ENCODE measurements at regions not wholly inside any gene's neighbourhood (a gene's known extent, or its start where the extent isn't known, plus 50 kb on each side); places are given as distances from the start of the nearest gene placed in this dataset.
"Not testable (repeated sequence)": the region's sequence is repeated elsewhere in the genome, so short reads cannot be mapped to it uniquely, and the experiment has no call there.

DNA sequence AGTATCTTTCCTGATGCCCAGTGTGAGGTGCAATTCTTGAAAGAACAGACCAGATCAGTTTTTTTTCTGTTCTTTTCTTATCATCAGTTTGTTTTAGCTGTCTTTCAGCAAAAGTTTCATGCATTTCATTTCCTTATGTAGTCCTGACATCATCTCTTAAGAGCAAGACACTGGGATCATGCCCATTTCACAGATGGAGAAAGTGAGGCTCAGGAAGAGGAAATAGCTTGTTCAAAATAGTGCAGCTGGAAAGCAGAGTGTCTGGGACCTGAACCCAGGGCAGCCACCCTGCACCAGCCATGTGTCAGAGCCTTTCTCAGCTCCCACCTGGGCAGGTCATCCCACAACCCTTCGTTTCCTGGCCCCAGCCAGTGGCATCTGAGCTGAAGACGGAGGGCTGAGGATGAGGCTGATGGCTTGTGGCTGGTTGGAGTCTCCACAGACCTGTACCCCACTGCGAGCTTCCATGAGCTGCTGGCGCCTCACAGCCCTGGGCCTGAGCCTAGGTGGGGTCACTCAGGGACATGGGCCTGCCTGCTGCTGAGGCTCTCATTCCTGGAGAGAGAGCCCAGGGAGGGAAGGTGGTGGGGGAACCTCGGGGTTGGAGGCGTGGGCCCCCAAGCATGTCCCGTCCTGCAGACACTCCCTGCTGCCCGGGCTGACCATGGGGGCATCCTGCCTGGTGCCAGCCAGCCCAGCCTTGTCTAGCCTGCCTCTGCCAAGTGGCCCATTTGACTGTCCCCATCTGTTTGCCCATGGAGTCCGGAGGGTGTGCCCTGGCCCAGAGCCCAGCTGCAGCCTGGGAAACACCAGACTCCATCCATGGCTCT is 61.8 kb downstream of the SMIM38 start:
- DNase-seq (ENCODE audit: low spot score): peak; percentile 59
- intact Hi-C loops (cut with DNase I): no loop called here

DNA sequence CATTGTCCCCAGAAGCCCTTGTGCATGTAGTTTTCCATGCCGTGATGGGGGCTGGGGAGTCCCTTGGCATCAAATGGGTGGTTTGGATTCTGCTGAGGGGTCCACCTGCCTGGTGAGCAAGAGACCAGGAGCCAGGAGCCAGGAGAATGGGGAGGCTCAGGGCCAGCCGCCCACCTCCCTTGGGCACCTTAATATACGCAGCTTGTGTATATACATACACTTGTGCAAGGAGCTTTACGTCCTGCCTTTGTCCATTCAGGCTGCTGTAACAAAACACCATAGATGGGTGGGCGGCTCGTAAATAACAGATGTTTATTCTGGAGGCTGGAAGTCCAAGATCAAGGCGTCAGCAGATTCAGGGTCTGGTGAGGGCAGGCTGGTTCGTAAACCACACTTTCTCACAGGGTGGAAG is 62.5 kb downstream of the SMIM38 start:
- DNase-seq (ENCODE audit: low spot score): peak; percentile 29
- intact Hi-C loops (cut with DNase I): no loop called here

GRCh38 chr11:69218946-69219720 is 63.4 kb downstream of the SMIM38 start:
- intact Hi-C loops (cut with DNase I): no loop called here
- no peak for DNase-seq (ENCODE audit: low spot score)

GRCh38 chr11:69219991-69220390 is 64.3 kb downstream of the SMIM38 start:
- peak; percentile 22 for DNase-seq (ENCODE audit: low spot score)
- intact Hi-C loops (cut with DNase I): no loop called here

- intact Hi-C loops (cut with DNase I): no loop called here
- DNase-seq (ENCODE audit: low spot score): peak; percentile 53
Measured at GRCh38 chr11:69220561-69221051, 64.9 kb downstream of the SMIM38 start.

DNA sequence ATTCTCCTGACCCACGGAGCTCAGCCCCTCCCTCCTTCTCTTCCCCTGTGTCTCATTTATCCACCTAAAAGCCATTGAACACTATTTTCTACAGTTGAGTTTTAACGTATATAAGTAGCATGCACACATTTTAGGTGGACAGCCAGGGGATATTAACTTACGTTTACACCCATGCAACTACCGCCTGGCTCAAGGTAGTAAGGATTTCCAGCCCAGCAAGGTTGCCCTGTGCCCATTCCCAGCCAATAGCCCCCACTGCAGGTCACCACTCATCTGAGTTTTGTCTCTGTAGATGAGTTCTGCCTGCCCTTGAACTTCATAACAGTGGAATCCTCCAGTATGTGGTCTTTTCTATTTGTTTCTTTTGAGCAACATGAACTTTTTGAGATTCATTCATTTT is 65.4 kb downstream of the SMIM38 start:
- DNase-seq (ENCODE audit: low spot score): no peak
- intact Hi-C loops (cut with DNase I): no loop called here

- intact Hi-C loops (cut with DNase I): not testable (repeated sequence)
- peak; percentile 20 for DNase-seq (ENCODE audit: low spot score)
Measured at GRCh38 chr11:69221636-69222035, 65.9 kb downstream of the SMIM38 start.

DNA sequence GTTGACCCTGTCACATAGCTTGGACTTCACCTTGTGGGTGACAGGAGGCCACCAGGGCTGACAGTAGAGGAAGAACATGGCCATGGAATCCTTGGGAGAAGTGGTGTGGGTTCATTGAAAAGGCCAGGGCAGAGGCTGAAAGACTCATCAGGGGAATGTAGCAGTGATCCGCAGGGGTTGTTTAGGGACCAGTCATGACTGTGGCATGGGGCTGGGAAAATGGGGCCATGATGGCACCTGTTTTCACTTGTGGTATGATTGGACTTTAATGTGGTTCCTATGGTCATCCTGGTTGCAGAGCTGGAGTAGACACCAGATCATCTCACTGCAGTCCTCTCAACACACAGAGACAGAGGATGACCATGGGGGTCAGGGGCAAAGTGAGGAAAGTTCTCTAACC is 66.7 kb upstream of the MYEOV start:
- intact Hi-C loops (cut with DNase I): no loop called here
- DNase-seq (ENCODE audit: low spot score): peak; percentile 16

- intact Hi-C loops (cut with DNase I): no loop called here
- DNase-seq (ENCODE audit: low spot score): peak; percentile 50
Measured at GRCh38 chr11:69229511-69229910, 64.4 kb upstream of the MYEOV start.

- DNase-seq (ENCODE audit: low spot score): peak; percentile 52
- intact Hi-C loops (cut with DNase I): no loop called here
Measured at GRCh38 chr11:69230856-69231425, 63.0 kb upstream of the MYEOV start.

GRCh38 chr11:69231466-69232018 is 62.4 kb upstream of the MYEOV start:
- DNase-seq (ENCODE audit: low spot score): peak; percentile 37
- intact Hi-C loops (cut with DNase I): no loop called here

DNA sequence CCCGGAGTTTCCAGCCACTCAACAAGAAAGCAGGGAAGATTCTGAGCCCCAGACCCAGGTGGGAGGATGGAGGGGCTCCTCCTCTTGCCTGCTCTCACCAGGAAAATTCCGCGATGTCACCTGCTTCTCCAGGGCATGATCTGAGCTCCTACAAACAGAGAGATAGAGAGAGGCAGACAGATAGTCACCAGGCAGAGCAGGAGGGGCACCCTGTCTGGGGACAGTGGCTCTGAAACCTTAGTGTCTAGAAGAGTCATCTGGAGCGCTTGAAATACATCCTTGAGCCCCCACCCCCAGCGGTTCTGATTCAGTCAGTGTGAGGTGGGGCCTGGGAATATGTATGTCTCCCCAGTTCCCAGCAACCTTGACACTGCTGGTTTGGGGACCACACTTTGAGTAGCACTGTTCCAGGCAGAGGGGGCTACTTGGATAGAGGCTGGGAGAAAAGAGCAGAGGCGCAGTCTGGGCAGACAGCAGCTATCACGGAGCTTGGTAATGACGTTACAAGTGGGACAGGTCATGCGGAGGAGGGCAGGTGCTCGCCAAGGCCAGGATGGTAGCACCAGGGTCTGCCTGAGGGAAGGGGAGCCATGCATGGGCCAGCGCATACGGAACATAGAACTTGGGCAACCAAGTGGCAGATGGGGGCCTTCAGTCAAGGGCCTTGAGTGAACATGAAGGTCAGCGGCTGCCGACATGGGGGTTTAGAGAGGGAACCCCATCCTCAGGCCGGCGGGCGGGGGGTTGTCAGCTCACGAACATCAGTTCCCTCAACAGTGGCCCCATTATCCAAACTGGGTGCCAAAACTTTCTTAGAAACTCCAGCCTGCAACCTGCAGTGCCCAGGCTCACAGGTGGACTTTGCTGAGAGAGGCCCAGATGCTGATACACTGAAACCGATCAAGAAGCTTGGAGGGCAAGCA is 60.9 kb upstream of the MYEOV start:
- intact Hi-C loops (cut with DNase I): no loop called here
- DNase-seq (ENCODE audit: low spot score): peak; percentile 67

DNA sequence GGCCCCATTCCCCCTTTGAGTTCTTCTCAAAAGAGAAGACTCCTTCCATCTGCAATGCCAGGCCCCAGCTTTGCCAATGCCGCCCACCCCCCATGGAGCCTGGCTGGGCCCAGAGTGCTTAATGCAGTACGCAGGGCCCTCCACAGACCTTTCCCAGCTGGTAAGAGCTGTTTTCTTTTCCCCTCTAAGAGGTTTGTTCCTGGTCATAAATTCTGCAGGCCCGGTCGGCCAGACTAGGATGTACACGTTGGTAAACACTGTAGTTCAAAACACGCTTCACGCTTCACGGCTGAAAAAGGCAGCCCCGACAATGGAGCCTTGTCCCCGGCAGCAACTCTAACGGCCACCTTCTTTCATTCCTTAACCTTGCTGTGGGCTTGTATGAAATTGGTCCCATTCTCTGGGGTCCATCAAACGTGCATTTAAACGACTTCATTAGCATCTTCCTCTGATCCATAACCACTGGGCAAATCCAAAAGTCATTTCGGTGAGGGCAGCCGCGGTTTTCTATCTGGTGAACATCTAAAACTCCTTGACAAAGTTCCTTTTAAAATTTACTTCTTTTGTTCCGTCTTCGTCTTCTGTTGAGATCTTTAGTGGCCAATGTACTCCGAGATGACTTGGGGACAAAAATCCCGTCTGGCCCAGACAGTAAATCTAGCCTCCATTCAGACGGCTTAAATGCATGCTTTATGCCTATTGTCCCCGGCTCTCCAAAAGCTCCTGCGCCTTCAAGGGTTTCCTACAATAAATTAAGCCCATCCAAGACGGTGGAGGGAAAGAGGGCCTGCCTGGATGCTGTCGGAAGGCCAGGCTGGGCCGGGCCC is 60.0 kb upstream of the MYEOV start:
- peak; percentile 57 for DNase-seq (ENCODE audit: low spot score)
- intact Hi-C loops (cut with DNase I): no loop called here

DNA sequence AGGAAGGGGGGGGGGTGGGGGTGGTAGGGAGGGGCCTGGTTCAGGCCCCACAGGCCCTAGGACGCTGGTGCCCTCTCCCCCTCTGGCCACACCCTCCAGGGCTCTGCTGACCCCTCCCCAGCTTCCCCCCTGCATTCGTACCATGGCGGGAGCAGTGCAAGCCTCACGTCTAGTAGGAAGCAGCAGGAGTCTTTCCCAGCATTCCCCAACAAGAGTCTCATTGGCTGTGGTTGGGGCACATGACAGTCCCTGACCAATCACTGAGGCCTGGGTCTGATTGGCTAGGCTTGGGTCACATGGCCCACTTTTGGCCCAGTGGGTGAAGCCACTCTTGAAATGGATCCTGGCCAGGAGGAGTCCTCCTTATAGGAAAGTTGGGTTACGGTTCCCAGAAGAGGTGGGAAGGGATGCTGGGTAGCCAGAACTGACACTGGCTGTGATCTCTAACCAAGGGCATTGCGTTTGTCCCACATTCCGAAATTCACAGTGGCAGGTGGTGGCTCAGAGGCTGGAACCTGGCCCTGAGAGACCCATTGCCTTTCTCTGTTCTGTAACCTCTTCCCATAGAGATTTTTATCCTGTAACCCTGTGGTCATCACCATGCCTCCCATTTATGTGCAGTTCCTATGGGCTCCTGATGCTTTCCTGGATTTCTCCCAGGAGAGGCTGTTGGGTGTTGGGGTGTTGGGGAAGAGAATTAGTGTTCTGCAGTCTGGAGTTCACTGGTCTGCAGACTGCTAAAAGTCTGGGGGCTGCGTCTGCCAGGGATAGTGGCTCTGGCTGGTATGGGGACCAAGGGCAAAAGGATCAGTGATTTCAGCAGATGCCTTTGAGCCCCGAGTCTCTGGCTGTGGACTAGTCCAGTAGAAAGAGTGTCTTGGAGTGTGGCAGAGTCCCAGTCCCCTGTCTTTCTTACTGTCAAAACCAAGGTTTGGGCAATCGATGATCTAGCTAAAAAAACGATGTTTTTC is 58.9 kb upstream of the MYEOV start:
- DNase-seq (ENCODE audit: low spot score): peak; percentile 36
- intact Hi-C loops (cut with DNase I): no loop called here

DNA sequence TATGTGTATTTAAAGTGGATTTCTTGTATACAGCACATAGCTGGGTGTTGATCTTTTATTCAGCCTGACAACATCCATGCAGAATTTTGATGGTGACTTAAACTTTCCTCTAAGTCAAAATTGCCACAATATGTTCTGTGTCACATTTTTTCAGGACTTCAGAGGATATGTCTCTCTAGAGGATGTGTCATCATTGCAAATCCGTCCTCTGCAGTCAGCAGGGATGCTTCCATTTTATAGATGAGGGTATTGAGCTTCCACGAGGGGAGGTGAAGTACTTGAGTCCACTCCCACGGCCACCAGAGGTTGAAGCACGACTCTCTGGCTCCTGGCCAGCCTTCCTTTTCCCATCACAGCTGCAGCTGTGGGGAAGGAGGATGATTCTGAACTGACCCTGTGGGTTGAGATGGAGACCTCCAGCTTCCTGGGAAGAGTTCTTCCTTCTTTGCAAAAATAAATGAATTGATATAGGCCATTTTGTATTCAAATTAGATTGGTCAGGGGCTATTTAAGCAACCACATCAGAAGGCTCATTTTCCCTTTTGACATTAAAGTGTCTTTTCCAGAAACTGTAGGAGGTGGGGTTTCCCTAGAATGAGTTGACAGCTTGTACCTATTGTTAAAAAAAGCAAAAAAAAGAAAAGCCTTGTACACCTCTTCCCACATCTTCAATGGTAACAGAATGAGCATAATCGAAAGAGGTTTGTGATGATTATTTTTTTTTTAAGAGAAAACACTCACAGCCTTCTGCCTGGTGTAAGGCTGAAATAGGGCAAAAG is 55.2 kb upstream of the MYEOV start:
- DNase-seq (ENCODE audit: low spot score): peak; percentile 52
- intact Hi-C loops (cut with DNase I): no loop called here

DNA sequence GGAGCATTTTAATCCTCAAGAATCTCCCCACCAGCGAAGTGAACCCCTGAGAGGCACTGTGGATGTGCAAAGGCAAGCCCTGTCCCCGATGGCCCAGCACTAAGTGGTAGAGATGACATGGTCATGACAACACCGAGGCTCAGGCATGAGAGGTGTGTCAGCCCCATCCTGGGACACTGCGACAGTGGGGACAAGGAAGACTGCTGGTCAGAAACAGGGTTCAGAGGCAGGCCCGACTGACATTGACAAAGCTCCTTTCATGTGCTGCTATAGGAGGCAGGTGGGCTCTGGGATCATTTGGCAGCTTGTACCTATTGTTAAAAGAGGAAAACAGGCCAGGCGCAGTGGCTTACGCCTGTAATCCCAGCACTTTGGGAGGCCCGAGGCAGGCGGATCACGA is 54.3 kb upstream of the MYEOV start:
- intact Hi-C loops (cut with DNase I): no loop called here
- DNase-seq (ENCODE audit: low spot score): peak; percentile 31

All from posterior vena cava (tissue), 2 donors.